IMR-90 (cell line): ENCODE measurements at regions not wholly inside any gene's neighbourhood (a gene's known extent, or its start where the extent isn't known, plus 50 kb on each side); places are given as distances from the start of the nearest gene placed in this dataset.
"Not testable (repeated sequence)": the region's sequence is repeated elsewhere in the genome, so short reads cannot be mapped to it uniquely, and the experiment has no call there.

ENCODE experiments used
- ATAC-seq: fragments of 200-7000 bp; cut with Tn5 transposase; 2 replicates; pipeline ENCODE4 v1.9.1; 2020; ENCODE audit warnings: low read depth, mild to moderate bottlenecking, moderate library complexity
- BruUV-seq: library from RNA; stranded (reverse); fragments of 400-500 nt; replicated peaks from 2 replicates; lab custom pipeline; 2021; lab: Mats Ljungman, UMichigan
- CTCF ChIA-PET: fragments of 300-600 bp; formaldehyde crosslinking; extraction: SDS; loops from one replicate; lab custom pipeline; 2021; ENCODE audit warnings: antibody characterized with exemption; lab: Yijun Ruan, JAX
- POLR2A ChIA-PET: fragments of 300-600 bp; sonication (Branson Sonifier 250); formaldehyde crosslinking; loops from one replicate; lab custom pipeline; 2022; ENCODE audit warnings: antibody characterized with exemption; ENCODE audit not compliant: unreplicated experiment; lab: Charles Lee
- DNase-seq: peaks from one replicate; pipeline ENCODE4 v3.0.0; 2013
- H2AFZ ChIP-seq: replicated peaks from 2 replicates; pipeline ENCODE3; 2013; ENCODE audit warnings: low read length, mild to moderate bottlenecking; ENCODE audit not compliant: poor library complexity
- H2AK5ac ChIP-seq: 2 replicates; pipeline ENCODE4 v1.6.1; 2013; ENCODE audit warnings: low read depth, low read length, inconsistent platforms
- H2AK9ac ChIP-seq: replicated peaks from 2 replicates; pipeline ENCODE3; 2013; ENCODE audit warnings: mild to moderate bottlenecking, low read depth, low read length, moderate library complexity; ENCODE audit not compliant: poor library complexity
- H2BK120ac ChIP-seq: 2 replicates; pipeline ENCODE4 v1.6.1; 2013; ENCODE audit warnings: low read depth, low read length, inconsistent platforms
- H2BK15ac ChIP-seq: 3 replicates; pipeline ENCODE4 v1.6.1; 2013; ENCODE audit warnings: low read depth, low read length, inconsistent platforms
- H2BK20ac ChIP-seq: 2 replicates; pipeline ENCODE4 v1.6.1; 2013; ENCODE audit warnings: low read depth, mild to moderate bottlenecking, inconsistent platforms, low read length, moderate library complexity
- H2BK5ac ChIP-seq: 2 replicates; pipeline ENCODE4 v1.6.1; 2013; ENCODE audit warnings: mild to moderate bottlenecking, low read depth, low read length, inconsistent platforms; ENCODE audit not compliant: poor library complexity, severe bottlenecking
- H3K14ac ChIP-seq: replicated peaks from 2 replicates; pipeline ENCODE4 v1.6.1; 2013; ENCODE audit warnings: low read depth, low read length, inconsistent platforms
- H3K18ac ChIP-seq: 2 replicates; pipeline ENCODE4 v1.6.1; 2013; ENCODE audit warnings: low read depth, low read length, control low read depth
- H3K23ac ChIP-seq: 2 replicates; pipeline ENCODE4 v1.6.1; 2013; ENCODE audit warnings: low read depth, low read length, inconsistent platforms
- H3K27ac ChIP-seq: 2 replicates; pipeline ENCODE4 v1.5.1; 2013; ENCODE audit warnings: mild to moderate bottlenecking, control low read depth, low read length; ENCODE audit not compliant: insufficient read depth
- H3K27me3 ChIP-seq: 2 replicates; pipeline ENCODE4 v1.6.1; 2013; ENCODE audit warnings: low read length; ENCODE audit not compliant: control insufficient read depth, insufficient read depth
- H3K36me3 ChIP-seq: 2 replicates; pipeline ENCODE4 v1.6.1; 2013; ENCODE audit warnings: low read length, mixed read lengths; ENCODE audit not compliant: control insufficient read depth, insufficient read depth
- H3K4ac ChIP-seq: 2 replicates; pipeline ENCODE4 v1.6.1; 2013; ENCODE audit warnings: low read depth, low read length, inconsistent platforms
- H3K4me1 ChIP-seq: 2 replicates; pipeline ENCODE4 v1.6.1; 2013; ENCODE audit warnings: low read length, mixed read lengths; ENCODE audit not compliant: control insufficient read depth, insufficient read depth
- H3K4me2 ChIP-seq: 2 replicates; pipeline ENCODE4 v1.6.1; 2013; ENCODE audit warnings: low read depth, mild to moderate bottlenecking, control low read depth, low read length, moderate library complexity
- H3K4me3 ChIP-seq: 2 replicates; pipeline ENCODE4 v1.5.1; 2013; ENCODE audit warnings: low read depth, mild to moderate bottlenecking, control low read depth, low read length, moderate library complexity; ENCODE audit not compliant: insufficient read depth
- H3K56ac ChIP-seq: 2 replicates; pipeline ENCODE4 v1.6.1; 2013; ENCODE audit warnings: low read length, inconsistent platforms; ENCODE audit not compliant: insufficient read depth; ENCODE audit errors: extremely low read depth
- H3K79me1 ChIP-seq, 2 experiments: 2 replicates each; pipeline ENCODE4 v1.6.1; 2013; ENCODE audit warnings: low read length in 2 of 2, inconsistent platforms in 1 of 2, low read depth in 1 of 2
- H3K9ac ChIP-seq: 2 replicates; pipeline ENCODE4 v1.6.1; 2013; ENCODE audit warnings: low read depth, low read length, control low read depth
- H3K9me1 ChIP-seq: 2 replicates; pipeline ENCODE4 v1.6.1; 2013; ENCODE audit warnings: low read length, inconsistent platforms; ENCODE audit not compliant: insufficient read depth
- H3K9me3 ChIP-seq: 2 replicates; pipeline ENCODE4 v1.6.1; 2013; ENCODE audit warnings: low read length; ENCODE audit not compliant: control insufficient read depth, insufficient read depth
- H4K20me1 ChIP-seq: 2 replicates; pipeline ENCODE4 v1.6.1; 2013; ENCODE audit warnings: low read length, inconsistent platforms; ENCODE audit not compliant: insufficient read depth
- H4K5ac ChIP-seq: 2 replicates; pipeline ENCODE4 v1.6.1; 2013; ENCODE audit warnings: mild to moderate bottlenecking, low read depth, low read length, control low read depth
- H4K8ac ChIP-seq, 2 experiments: 2 replicates each; pipeline ENCODE4 v1.6.1; 2013; ENCODE audit warnings: low read depth in 2 of 2, low read length in 2 of 2, control low read depth in 1 of 2, inconsistent platforms in 1 of 2
- H4K91ac ChIP-seq: 2 replicates; pipeline ENCODE4 v1.6.1; 2013; ENCODE audit warnings: low read depth, low read length, inconsistent platforms; ENCODE audit not compliant: insufficient read depth
- WGBS, 2 experiments: methylation state at CpG; one replicate each; pipeline versions ENCODE4 v1.1.5 to v1.1.7; 2013; ENCODE audit warnings: missing lambda C conversion rate in 2 of 2; ENCODE audit not compliant: insufficient read length in 1 of 2; ENCODE audit errors: extremely low coverage in 2 of 2; 5-methylcytosine and 5-hydroxymethylcytosine counted together
- dilution Hi-C: fragments of 300-500 bp; cut with HindIII; formaldehyde crosslinking; loops from one replicate; pipeline ENCODE4 v1.14.3; 2018; ENCODE audit warnings: low sequenced_read_pairs; ENCODE audit not compliant: unreplicated experiment
- in situ Hi-C: fragments of 300-500 bp; cut with MboI; formaldehyde crosslinking; loops from 3 replicates; pipeline ENCODE4 v1.14.3; 2019; ENCODE audit warnings: low sequenced_read_pairs, inconsistent platforms, mixed read lengths
- intact Hi-C: fragments of 100-400 bp; cut with micrococcal nuclease; formaldehyde crosslinking; loops from 2 replicates; pipeline ENCODE4 v1.10.0; 2022

GRCh38 chr11:67806728-67807235 lies 132.4 kb upstream of the ALDH3B2 start:
- H3K9ac ChIP-seq, intact Hi-C loops, H2BK20ac ChIP-seq, BruUV-seq, H4K5ac ChIP-seq, H3K36me3 ChIP-seq, dilution Hi-C loops, H4K91ac ChIP-seq, H4K8ac ChIP-seq, H3K56ac ChIP-seq, H3K27ac ChIP-seq, H4K20me1 ChIP-seq, H2BK120ac ChIP-seq, H3K14ac ChIP-seq, POLR2A ChIA-PET, in situ Hi-C loops, H2AK5ac ChIP-seq, H3K4me1 ChIP-seq, H3K9me1 ChIP-seq, H3K4ac ChIP-seq, H2BK5ac ChIP-seq, H3K18ac ChIP-seq, H3K23ac ChIP-seq, H3K4me3 ChIP-seq, H3K79me1 ChIP-seq, H3K27me3 ChIP-seq, ATAC-seq, CTCF ChIA-PET, DNase-seq, H2AK9ac ChIP-seq, H2AFZ ChIP-seq, H3K9me3 ChIP-seq, H3K4me2 ChIP-seq, H2BK15ac ChIP-seq: not testable (repeated sequence)
- WGBS, 2 experiments = no CpG with 5 or more reads among the region's 8 CpGs

- H2AK5ac ChIP-seq, H4K91ac ChIP-seq, H3K4ac ChIP-seq, ATAC-seq, H3K27me3 ChIP-seq, H3K4me1 ChIP-seq, H3K79me1 ChIP-seq, H4K5ac ChIP-seq, H2BK20ac ChIP-seq, POLR2A ChIA-PET, H3K9me3 ChIP-seq, BruUV-seq, H4K20me1 ChIP-seq, H2BK5ac ChIP-seq, H2BK120ac ChIP-seq, H3K14ac ChIP-seq, dilution Hi-C loops, intact Hi-C loops, H3K18ac ChIP-seq, H3K9me1 ChIP-seq, H3K36me3 ChIP-seq, H2BK15ac ChIP-seq, in situ Hi-C loops, H3K56ac ChIP-seq, H3K23ac ChIP-seq, H2AK9ac ChIP-seq, CTCF ChIA-PET, DNase-seq: not testable (repeated sequence)
- Histone ChIP-seq H3K4me2 (peak overlapping the region; percentile 57; the same call in 1 of the 2 replicates), H3K4me3 (peak overlapping the region; percentile 49), H4K8ac (peak overlapping the region in 1 of 2 experiments; percentile 33; a peak in 1 of 4 replicates), H3K9ac (0 out of 2 replicates have a peak overlapping the region, but pooled peaks have one; percentile 9), H2AFZ (peak overlapping the region; percentile 79), H3K27ac (peak overlapping the region; percentile 12; the same call in 1 of the 2 replicates)
- WGBS, 2 experiments = 3% methylated on average over 13 of the region's 26 CpGs; no CpG with 5 or more reads in 1 of the 2 experiments
Measured at GRCh38 chr11:67806183-67806582, 131.8 kb upstream of the ALDH3B2 start.
